IMR-90 (cell line): ENCODE measurements at regions not wholly inside any gene's neighbourhood (a gene's known extent, or its start where the extent isn't known, plus 50 kb on each side); places are given as distances from the start of the nearest gene placed in this dataset.

ENCODE experiments used
- ATAC-seq: fragments of 200-7000 bp; cut with Tn5 transposase; 2 replicates; pipeline ENCODE4 v1.9.1; 2020; ENCODE audit warnings: low read depth, mild to moderate bottlenecking, moderate library complexity
- BruUV-seq: library from RNA; stranded (reverse); fragments of 400-500 nt; replicated peaks from 2 replicates; lab custom pipeline; 2021; lab: Mats Ljungman, UMichigan
- CTCF ChIA-PET: fragments of 300-600 bp; formaldehyde crosslinking; extraction: SDS; loops from one replicate; lab custom pipeline; 2021; ENCODE audit warnings: antibody characterized with exemption; lab: Yijun Ruan, JAX
- POLR2A ChIA-PET: fragments of 300-600 bp; sonication (Branson Sonifier 250); formaldehyde crosslinking; loops from one replicate; lab custom pipeline; 2022; ENCODE audit warnings: antibody characterized with exemption; ENCODE audit not compliant: unreplicated experiment; lab: Charles Lee
- DNase-seq: peaks from one replicate; pipeline ENCODE4 v3.0.0; 2013
- H2AFZ ChIP-seq: replicated peaks from 2 replicates; pipeline ENCODE3; 2013; ENCODE audit warnings: low read length, mild to moderate bottlenecking; ENCODE audit not compliant: poor library complexity
- H2AK5ac ChIP-seq: 2 replicates; pipeline ENCODE4 v1.6.1; 2013; ENCODE audit warnings: low read depth, low read length, inconsistent platforms
- H2AK9ac ChIP-seq: replicated peaks from 2 replicates; pipeline ENCODE3; 2013; ENCODE audit warnings: mild to moderate bottlenecking, low read depth, low read length, moderate library complexity; ENCODE audit not compliant: poor library complexity
- H2BK120ac ChIP-seq: 2 replicates; pipeline ENCODE4 v1.6.1; 2013; ENCODE audit warnings: low read depth, low read length, inconsistent platforms
- H2BK15ac ChIP-seq: 3 replicates; pipeline ENCODE4 v1.6.1; 2013; ENCODE audit warnings: low read depth, low read length, inconsistent platforms
- H2BK20ac ChIP-seq: 2 replicates; pipeline ENCODE4 v1.6.1; 2013; ENCODE audit warnings: low read depth, mild to moderate bottlenecking, inconsistent platforms, low read length, moderate library complexity
- H2BK5ac ChIP-seq: 2 replicates; pipeline ENCODE4 v1.6.1; 2013; ENCODE audit warnings: mild to moderate bottlenecking, low read depth, low read length, inconsistent platforms; ENCODE audit not compliant: poor library complexity, severe bottlenecking
- H3K14ac ChIP-seq: replicated peaks from 2 replicates; pipeline ENCODE4 v1.6.1; 2013; ENCODE audit warnings: low read depth, low read length, inconsistent platforms
- H3K18ac ChIP-seq: 2 replicates; pipeline ENCODE4 v1.6.1; 2013; ENCODE audit warnings: low read depth, low read length, control low read depth
- H3K23ac ChIP-seq: 2 replicates; pipeline ENCODE4 v1.6.1; 2013; ENCODE audit warnings: low read depth, low read length, inconsistent platforms
- H3K27ac ChIP-seq: 2 replicates; pipeline ENCODE4 v1.5.1; 2013; ENCODE audit warnings: mild to moderate bottlenecking, control low read depth, low read length; ENCODE audit not compliant: insufficient read depth
- H3K27me3 ChIP-seq: 2 replicates; pipeline ENCODE4 v1.6.1; 2013; ENCODE audit warnings: low read length; ENCODE audit not compliant: control insufficient read depth, insufficient read depth
- H3K36me3 ChIP-seq: 2 replicates; pipeline ENCODE4 v1.6.1; 2013; ENCODE audit warnings: low read length, mixed read lengths; ENCODE audit not compliant: control insufficient read depth, insufficient read depth
- H3K4ac ChIP-seq: 2 replicates; pipeline ENCODE4 v1.6.1; 2013; ENCODE audit warnings: low read depth, low read length, inconsistent platforms
- H3K4me1 ChIP-seq: 2 replicates; pipeline ENCODE4 v1.6.1; 2013; ENCODE audit warnings: low read length, mixed read lengths; ENCODE audit not compliant: control insufficient read depth, insufficient read depth
- H3K4me2 ChIP-seq: 2 replicates; pipeline ENCODE4 v1.6.1; 2013; ENCODE audit warnings: low read depth, mild to moderate bottlenecking, control low read depth, low read length, moderate library complexity
- H3K4me3 ChIP-seq: 2 replicates; pipeline ENCODE4 v1.5.1; 2013; ENCODE audit warnings: low read depth, mild to moderate bottlenecking, control low read depth, low read length, moderate library complexity; ENCODE audit not compliant: insufficient read depth
- H3K56ac ChIP-seq: 2 replicates; pipeline ENCODE4 v1.6.1; 2013; ENCODE audit warnings: low read length, inconsistent platforms; ENCODE audit not compliant: insufficient read depth; ENCODE audit errors: extremely low read depth
- H3K79me1 ChIP-seq, 2 experiments: 2 replicates each; pipeline ENCODE4 v1.6.1; 2013; ENCODE audit warnings: low read length in 2 of 2, inconsistent platforms in 1 of 2, low read depth in 1 of 2
- H3K9ac ChIP-seq: 2 replicates; pipeline ENCODE4 v1.6.1; 2013; ENCODE audit warnings: low read depth, low read length, control low read depth
- H3K9me1 ChIP-seq: 2 replicates; pipeline ENCODE4 v1.6.1; 2013; ENCODE audit warnings: low read length, inconsistent platforms; ENCODE audit not compliant: insufficient read depth
- H3K9me3 ChIP-seq: 2 replicates; pipeline ENCODE4 v1.6.1; 2013; ENCODE audit warnings: low read length; ENCODE audit not compliant: control insufficient read depth, insufficient read depth
- H4K20me1 ChIP-seq: 2 replicates; pipeline ENCODE4 v1.6.1; 2013; ENCODE audit warnings: low read length, inconsistent platforms; ENCODE audit not compliant: insufficient read depth
- H4K5ac ChIP-seq: 2 replicates; pipeline ENCODE4 v1.6.1; 2013; ENCODE audit warnings: mild to moderate bottlenecking, low read depth, low read length, control low read depth
- H4K8ac ChIP-seq, 2 experiments: 2 replicates each; pipeline ENCODE4 v1.6.1; 2013; ENCODE audit warnings: low read depth in 2 of 2, low read length in 2 of 2, control low read depth in 1 of 2, inconsistent platforms in 1 of 2
- H4K91ac ChIP-seq: 2 replicates; pipeline ENCODE4 v1.6.1; 2013; ENCODE audit warnings: low read depth, low read length, inconsistent platforms; ENCODE audit not compliant: insufficient read depth
- ELK1 ChIP-seq: fragments of 150-350 bp; IDR thresholded peaks from 2 replicates; pipeline ENCODE4 v1.6.1; 2016; ENCODE audit warnings: low read depth, mild to moderate bottlenecking, low read length, moderate library complexity, borderline replicate concordance
- MAFK ChIP-seq: IDR thresholded peaks from 2 replicates; pipeline ENCODE4 v1.6.1; 2012; ENCODE audit warnings: low read depth, low read length, improper control_type of control experiment
- POLR2A ChIP-seq: IDR thresholded peaks from 2 replicates; pipeline ENCODE4 v1.6.1; 2012; ENCODE audit warnings: mild to moderate bottlenecking, low read depth, low read length
- WGBS, 2 experiments: methylation state at CpG; one replicate each; pipeline versions ENCODE4 v1.1.5 to v1.1.7; 2013; ENCODE audit warnings: missing lambda C conversion rate in 2 of 2; ENCODE audit not compliant: insufficient read length in 1 of 2; ENCODE audit errors: extremely low coverage in 2 of 2; 5-methylcytosine and 5-hydroxymethylcytosine counted together
- dilution Hi-C: fragments of 300-500 bp; cut with HindIII; formaldehyde crosslinking; loops from one replicate; pipeline ENCODE4 v1.14.3; 2018; ENCODE audit warnings: low sequenced_read_pairs; ENCODE audit not compliant: unreplicated experiment
- in situ Hi-C: fragments of 300-500 bp; cut with MboI; formaldehyde crosslinking; loops from 3 replicates; pipeline ENCODE4 v1.14.3; 2019; ENCODE audit warnings: low sequenced_read_pairs, inconsistent platforms, mixed read lengths
- intact Hi-C: fragments of 100-400 bp; cut with micrococcal nuclease; formaldehyde crosslinking; loops from 2 replicates; pipeline ENCODE4 v1.10.0; 2022

GRCh38 chr10:57023626-57024025 lies 662.6 kb upstream of the ZWINT start:
- H2AFZ ChIP-seq, result no peak overlapping the region
- no peak for TF ChIP-seq POLR2A
- no peak for TF ChIP-seq ELK1
- no peak for TF ChIP-seq MAFK
- BruUV-seq, result no TSS peak

More at GRCh38 chr10:57023626-57024025, 662.6 kb upstream of the ZWINT start:
- in situ Hi-C loops (no loop called here), dilution Hi-C loops (no loop called here), intact Hi-C loops (no loop called here)
- no peak for DNase-seq
- ChIA-PET CTCF (no interaction called here), POLR2A (no interaction called here)
- H3K23ac ChIP-seq, result no peak overlapping the region
- no peak overlapping the region for H3K9ac ChIP-seq
- no peaks in the 10 kb centered on the region for H3K9me1 ChIP-seq
- WGBS, 2 experiments, result no CpG with 5 or more reads among the region's 1 CpG
- H2AK5ac ChIP-seq, result no peak overlapping the region
- ATAC-seq, result no peak
- H2BK15ac ChIP-seq, result no peak overlapping the region
- no peak overlapping the region for H4K91ac ChIP-seq
- H3K56ac ChIP-seq, result no peak overlapping the region
- no peak overlapping the region for H3K14ac ChIP-seq
- no peak overlapping the region for H4K5ac ChIP-seq
- H3K9me3 ChIP-seq, result peaks cover 5% of the 10 kb centered on the region; the same call in 1 of the 2 replicates
- H3K4ac ChIP-seq, result no peak overlapping the region
- H3K27me3 ChIP-seq, result no peaks in the 10 kb centered on the region
- no peak overlapping the region for H3K4me3 ChIP-seq
- H2BK120ac ChIP-seq, result no peak overlapping the region
- no peaks in the 10 kb centered on the region for H3K4me1 ChIP-seq
- H4K20me1 ChIP-seq, result no peaks in the 10 kb centered on the region
- no peak overlapping the region for H2AK9ac ChIP-seq
- H2BK5ac ChIP-seq, result no peak overlapping the region
- H3K27ac ChIP-seq, result no peak overlapping the region
- H4K8ac ChIP-seq, result no peak overlapping the region
- no peak overlapping the region for H3K4me2 ChIP-seq
- no peaks in the 10 kb centered on the region for H3K36me3 ChIP-seq
- H2BK20ac ChIP-seq, result no peak overlapping the region
- H3K79me1 ChIP-seq, result no peaks in the 10 kb centered on the region
- no peak overlapping the region for H3K18ac ChIP-seq
